ENCODE measurements at regions not wholly inside any gene's neighbourhood (a gene's known extent, or its start where the extent isn't known, plus 50 kb on each side); places are given as distances from the start of the nearest gene placed in this dataset.

DNA sequence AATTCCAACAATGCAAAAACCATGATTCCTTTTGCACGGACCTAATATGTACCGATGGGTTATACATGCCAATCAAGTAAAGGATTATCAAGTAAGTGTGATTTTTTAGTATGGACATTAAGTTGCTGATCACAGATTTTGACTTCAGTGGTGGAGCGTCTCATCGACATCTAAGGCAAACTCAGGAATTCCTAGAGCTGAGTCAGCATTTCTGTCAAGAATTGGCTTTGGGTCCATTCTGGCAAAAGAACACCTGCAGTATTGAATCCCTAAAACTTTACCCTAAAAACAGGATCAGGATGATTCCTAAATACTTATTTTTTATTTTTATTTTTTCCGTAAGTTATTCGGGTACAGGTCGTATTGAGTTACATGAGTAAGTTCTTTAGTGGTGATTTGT, 83.6 kb downstream of the HPGD start:
- DNase-seq (ENCODE audit: extremely low spot score, insufficient read length, low read depth): no peak
- no peak for FAIRE-seq

DNA sequence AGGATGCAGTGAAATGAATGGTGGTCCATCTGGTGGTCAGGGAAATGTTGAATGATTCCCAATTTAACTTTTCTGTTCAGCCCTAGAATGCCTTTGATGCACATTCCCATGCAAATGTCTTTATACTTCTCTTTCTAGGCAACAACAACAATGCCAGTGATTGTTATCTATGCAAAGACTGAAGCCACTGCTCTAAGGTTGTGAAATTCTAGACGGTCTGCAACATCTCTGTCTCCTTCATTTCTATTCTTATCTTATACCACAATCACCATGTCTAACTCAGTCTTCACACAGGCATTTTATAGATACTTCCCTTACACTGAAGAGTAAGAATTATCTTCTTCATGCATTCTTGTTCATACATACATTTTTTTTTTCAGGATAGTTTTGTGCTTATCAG, 84.5 kb downstream of the HPGD start:
- DNase-seq (ENCODE audit: extremely low spot score, insufficient read length, low read depth) (no peak), FAIRE-seq (no peak)

DNA sequence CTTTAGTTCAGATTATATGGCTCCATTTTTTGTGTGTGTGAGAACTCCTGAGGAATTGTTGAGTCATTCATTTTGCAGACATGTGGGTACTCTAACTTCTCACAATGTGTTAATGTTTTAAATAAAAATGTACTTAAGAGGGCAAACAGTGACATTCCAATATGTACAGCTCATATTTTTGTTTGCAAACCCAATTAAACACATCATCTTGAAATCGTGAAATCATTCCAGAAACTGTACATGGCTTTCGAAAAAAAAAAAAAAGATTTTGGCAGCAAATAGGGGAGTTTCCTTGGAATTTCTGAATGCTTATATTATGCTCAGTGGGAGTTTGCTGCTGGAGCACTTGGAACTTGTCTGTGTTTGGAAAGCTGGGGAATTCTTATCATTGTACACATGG, 85.0 kb downstream of the HPGD start:
- FAIRE-seq (no peak), DNase-seq (ENCODE audit: extremely low spot score, insufficient read length, low read depth) (no peak)

DNA sequence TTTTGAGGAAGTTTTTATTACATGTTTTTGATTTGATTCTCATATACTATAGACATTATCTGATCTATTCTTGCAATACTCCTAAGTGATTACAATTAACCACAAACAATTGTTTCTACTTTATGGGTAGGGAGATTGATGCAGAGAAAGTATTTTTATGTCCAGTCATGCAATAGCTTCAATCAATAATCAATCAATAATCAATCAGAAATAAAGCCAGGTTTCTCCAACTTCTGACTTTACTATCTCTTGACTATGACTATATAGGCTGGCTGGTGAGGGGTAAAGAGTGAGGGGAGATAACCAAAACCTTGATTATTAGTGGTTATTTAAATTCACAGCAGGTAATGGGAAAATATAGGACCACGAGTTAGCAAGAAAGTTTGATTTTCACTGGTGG, 85.9 kb downstream of the HPGD start:
- FAIRE-seq (no peak), DNase-seq (ENCODE audit: extremely low spot score, insufficient read length, low read depth) (no peak)

DNA sequence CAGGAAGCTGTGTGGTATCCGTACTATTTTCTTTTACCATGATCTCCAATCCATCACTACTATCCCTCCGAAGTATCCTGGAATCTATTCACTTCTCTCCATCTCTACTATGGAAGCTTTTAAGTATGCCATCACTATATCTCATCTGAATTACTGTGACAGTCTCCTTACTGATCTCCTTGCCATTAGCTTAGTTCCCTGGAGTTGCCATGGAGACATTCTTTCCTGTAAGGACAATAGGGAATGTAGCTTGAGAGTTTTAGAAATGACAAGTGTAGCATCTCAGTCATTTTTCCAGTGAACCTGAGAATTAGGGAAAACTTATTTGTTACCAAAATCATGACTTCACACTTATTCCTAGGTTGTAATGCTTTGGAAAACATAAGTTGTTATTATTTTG, 86.3 kb downstream of the HPGD start:
- no peak for DNase-seq (ENCODE audit: extremely low spot score, insufficient read length, low read depth)
- no peak for FAIRE-seq

DNA sequence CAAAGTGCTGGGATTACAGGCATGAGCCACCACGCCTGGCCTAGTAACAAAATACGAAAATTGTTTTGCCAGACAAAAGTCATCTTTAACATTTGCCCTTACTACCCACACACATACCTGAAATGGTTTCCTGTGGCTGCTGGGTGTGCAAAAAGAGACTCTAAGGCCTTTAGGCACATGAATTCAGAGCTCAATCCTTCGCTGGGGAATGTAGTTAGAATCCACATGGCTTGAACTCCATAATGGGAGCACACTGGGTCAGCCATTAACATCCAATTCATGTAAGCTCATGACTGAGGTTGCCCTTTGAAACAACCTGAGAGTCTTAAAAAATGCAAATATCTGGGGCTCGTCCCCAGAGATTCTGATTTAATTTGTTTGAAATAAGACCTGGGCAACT, 87.8 kb downstream of the HPGD start:
- FAIRE-seq (no peak), DNase-seq (ENCODE audit: extremely low spot score, insufficient read length, low read depth) (no peak)

DNA sequence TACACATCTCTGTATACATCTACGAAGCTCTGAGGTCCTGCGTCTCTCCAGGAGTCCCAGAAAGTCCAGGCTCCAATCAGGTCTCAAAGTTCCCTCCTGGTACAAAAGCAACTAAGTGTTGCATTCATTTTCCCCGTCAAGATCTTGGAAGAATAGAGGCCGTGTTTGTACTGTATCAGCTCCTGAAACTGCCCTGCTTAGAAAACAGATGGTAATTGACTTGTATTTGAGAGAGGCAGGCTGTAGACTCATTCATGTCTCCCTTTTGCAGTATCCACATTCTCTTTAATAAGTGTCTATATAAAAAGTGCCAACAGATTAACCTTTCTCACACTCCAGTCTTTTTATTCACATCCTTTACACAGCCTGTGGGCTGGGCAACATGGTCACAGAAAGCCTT, 91.7 kb downstream of the HPGD start:
- DNase-seq (ENCODE audit: extremely low spot score, insufficient read length, low read depth) (no peak), FAIRE-seq (no peak)

DNA sequence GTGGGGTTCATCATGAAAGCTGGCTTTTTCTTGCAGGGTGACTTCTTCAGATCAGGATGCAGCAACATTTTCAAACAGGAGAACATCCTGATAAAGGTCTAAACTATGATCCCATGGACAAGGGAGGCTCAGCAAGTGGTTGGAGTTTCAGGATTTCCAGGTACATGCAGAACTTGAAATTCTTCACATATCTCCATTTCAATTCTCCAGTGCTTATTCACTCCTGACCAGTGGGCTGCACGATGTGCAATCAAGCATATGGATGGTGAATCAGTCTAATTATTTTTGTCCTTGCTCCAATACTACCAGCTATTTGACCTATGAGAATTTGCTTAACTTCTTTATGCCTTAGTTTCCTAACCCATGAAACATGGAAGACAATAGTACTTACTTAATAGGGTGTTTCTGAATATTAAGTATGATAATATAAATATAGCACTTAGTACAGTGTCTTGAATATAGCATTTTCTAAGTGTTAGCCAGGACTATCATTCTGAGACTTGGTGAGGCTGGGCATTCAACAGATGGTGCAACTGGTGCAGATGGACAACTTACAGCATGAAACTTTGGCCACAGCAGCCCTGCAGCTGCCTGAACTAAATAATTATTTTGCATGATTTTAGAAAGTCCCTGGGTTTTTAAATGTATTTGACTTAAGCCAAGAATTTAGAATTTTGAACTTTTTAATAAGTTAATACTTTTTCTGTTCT, 92.4 kb downstream of the HPGD start:
- DNase-seq (ENCODE audit: extremely low spot score, insufficient read length, low read depth) (no peak), FAIRE-seq (no peak)

DNA sequence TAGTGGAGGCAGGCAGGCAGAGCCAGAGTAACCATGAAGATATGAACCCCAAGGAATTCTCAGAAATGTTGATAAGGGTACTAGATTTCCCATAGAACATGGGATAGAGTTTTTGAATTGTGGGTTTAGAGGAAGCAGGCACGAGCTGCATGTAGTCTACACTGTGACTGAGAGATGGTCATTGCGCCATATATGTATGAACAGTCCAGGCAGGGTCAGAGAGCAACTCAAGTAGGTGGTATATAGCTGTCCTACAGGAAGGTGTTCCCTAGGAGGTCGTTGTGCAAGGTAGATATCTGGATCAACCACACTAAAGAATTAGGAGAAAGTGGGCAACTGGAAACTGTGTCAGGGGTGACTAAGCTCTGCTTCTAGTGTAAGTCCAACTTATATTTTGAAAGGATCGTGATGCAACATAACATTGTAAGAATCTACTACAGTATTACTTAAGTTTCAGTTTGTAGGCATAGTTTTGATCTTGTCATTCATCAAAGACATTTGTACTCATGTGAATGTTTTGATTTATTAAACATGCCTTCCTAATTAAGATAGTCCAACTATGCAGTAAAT, 94.6 kb downstream of the HPGD start:
- FAIRE-seq: no peak

DNA sequence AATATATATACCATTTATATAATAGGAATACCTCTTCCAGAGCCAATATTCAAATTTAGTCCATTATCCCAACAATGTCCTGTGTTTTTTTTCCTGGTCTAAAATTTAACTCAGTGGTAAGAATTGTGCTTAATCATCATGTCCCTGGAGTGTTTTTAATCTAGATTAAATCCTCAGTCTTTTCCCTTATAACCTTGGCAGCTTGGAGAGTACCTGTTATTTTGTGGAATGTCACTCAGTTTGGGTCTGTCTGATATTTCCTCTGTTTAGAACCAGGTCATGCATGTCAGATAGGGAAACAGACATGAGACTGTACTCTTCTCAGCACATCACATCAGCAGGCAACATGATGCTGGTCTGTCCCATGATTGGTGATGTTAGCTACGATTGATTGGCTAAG, 96.6 kb downstream of the HPGD start:
- FAIRE-seq: no peak

More for the DNA sequence above, 94.6 kb downstream of the HPGD start:
- no peak for DNase-seq (ENCODE audit: extremely low spot score, insufficient read length, low read depth)

DNA sequence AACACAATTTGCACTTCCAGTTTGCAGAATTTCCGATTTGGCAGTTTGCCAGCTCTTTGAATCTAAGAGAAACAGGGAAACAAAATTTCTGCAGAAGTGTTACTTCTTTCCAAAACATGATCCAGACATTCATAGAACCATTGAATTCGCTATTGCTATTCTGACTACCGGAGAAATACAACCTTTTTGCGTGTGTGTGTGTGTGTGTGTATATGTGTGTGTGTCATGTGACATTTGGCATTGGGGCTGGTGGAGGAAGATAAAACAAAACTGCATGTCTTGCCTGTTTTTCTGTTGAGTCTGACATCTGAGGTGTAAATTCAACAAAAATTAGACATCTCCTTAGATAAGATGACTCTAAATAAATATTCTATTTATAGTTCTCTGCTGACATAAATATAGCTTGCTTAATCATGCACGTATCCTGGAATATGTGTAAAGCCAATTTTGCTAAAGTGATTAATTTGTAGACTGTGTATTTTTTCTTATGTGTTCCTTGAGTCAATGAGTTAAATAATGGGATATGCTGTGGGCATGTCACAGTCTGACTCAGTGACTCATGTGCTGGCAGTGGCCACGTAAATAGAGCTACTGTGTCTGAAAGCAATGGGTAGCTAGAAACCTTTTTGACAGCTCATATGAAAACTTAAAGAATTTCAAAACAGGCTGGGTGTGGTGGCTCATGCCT, 98.9 kb downstream of the HPGD start:
- DNase-seq (ENCODE audit: extremely low spot score, insufficient read length, low read depth) (no peak), FAIRE-seq (no peak)

More for the DNA sequence above, 96.6 kb downstream of the HPGD start:
- DNase-seq (ENCODE audit: extremely low spot score, insufficient read length, low read depth): no peak

DNA sequence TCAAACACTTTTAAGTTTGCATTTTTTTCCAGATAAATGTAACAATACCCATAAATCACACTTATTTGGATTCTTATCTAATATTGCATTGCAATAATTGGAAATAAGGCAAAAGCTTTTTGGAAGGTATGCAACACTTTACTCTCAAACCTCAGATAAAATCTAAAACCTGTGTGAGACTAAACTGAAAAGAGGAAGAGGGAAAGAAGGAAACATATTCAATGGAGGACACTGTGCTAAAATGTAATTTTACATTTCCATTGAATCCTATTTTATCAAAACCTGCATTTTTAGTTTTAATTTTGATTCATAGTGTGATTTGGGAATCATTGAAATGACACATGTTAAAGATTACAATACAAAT, 99.4 kb downstream of the HPGD start:
- DNase-seq (ENCODE audit: extremely low spot score, insufficient read length, low read depth): no peak
- FAIRE-seq: peak; percentile 33

DNA sequence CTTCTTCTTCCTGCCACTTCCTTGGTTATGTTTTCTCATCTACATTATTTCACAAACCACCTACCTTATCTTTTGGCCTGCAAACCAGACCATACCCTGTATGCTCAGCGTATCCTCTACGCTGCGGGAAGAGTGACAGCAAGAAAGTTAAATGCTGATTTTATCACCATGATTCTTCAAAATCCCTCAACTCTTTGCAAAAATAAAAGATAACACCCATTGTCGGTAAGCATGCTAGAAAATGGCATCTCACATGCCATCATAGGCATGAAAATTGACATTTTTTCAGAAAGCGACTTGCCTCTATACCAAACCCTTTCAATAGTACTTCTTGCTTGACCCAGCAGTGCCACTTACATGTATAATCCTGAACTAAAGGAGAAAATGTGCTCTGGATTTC, 102.0 kb downstream of the HPGD start:
- no peak for DNase-seq (ENCODE audit: extremely low spot score, insufficient read length, low read depth)
- no peak for FAIRE-seq

DNA sequence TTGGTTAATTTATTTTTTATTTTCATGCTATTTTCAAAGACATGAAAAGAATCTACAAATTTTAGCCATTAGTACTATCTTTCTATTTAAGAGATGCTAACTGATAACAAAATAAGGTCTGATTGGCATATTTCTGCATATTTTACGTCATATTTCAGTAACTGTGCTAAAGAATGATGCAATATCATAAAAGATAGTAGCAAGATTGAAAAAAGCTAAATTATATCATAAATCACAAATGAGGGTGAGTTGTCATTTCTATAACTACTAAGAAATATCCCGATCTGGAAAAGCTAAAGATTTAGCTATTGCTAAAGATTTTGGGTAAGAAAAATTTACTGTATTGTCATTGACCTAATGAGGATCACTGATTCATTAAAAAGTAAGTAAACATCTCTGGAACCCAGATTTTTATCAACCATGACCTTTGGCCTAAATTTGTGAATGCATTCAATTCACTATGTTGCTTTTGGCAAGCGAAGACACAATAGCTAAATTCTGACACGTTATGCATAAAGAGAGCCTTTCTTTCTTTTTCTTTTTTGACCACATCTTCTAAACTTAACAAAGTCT, 103.6 kb downstream of the HPGD start:
- DNase-seq (ENCODE audit: extremely low spot score, insufficient read length, low read depth) (no peak), FAIRE-seq (no peak)

DNA sequence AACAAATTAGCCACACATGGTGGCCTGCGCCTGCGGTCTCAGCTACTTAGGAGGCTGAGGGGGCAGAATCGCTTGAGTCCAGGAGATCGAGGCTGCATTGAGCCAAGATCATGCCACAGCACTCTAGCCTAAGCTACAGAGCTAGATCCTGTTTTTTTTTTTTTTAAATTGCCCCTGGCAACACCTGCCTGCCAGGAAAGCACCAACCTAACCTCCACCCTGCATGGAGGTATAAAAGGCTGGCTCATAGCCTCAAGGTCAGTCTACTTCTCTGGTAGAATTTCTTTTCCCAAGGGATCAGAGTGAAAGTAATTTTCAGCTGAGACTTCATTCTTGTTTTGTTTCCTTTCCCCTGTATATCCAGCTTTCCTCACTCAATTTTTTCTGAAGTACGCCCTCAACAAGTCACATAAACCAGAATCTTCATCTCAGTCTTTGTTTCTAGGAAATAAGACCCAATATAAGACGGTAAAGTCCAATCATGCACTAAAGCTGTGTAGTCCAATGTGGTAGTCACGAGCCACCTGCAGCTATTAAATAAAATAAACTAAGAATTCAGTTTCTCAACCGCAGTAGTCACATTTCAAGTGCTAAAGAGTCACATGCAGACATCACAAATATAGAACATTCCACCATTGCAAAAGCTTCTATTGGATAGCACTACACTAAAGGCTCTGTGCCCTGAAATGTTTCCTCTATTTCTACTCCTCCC, 113.3 kb downstream of the HPGD start:
- FAIRE-seq (no peak), DNase-seq (ENCODE audit: extremely low spot score, insufficient read length, low read depth) (no peak)

DNA sequence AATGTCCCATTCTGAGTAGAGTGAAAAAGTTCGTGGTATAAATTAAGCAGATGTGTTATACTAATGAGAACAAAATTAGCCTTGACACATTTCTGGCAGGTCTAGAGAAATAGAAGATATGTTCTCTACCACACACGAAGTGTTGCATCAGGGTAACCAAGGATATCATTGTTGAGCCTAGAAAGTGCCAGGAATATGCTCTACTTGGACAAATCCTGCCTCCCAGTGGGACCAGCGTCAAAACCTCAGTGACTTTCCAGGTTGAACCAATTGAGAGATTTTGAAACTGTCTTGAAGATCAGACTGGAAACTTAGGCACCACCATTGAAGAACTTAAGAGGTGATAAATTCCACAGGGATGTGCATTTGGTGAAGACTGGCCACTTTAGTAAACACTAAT, 115.9 kb downstream of the HPGD start:
- DNase-seq (ENCODE audit: extremely low spot score, insufficient read length, low read depth) (no peak), FAIRE-seq (no peak)

DNA sequence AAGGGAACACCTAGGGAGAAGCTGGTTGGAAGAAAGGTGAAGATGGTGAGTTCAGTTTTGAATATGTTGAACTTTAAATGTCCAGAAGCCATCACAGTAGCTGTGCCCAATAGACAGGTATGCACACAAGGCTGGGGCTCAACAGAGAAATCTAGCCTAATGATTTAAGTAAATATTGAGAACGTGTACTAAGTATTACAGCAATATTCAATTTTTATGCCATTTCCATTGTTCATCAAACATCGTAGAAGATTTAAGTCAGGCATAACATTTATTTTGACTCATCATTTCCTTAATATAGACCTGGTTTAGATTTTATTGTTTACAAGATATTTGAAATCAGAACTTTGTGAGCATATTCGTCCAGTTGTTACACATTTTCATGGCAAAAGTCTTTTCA, 116.4 kb downstream of the HPGD start:
- DNase-seq (ENCODE audit: extremely low spot score, insufficient read length, low read depth) (no peak), FAIRE-seq (no peak)

DNA sequence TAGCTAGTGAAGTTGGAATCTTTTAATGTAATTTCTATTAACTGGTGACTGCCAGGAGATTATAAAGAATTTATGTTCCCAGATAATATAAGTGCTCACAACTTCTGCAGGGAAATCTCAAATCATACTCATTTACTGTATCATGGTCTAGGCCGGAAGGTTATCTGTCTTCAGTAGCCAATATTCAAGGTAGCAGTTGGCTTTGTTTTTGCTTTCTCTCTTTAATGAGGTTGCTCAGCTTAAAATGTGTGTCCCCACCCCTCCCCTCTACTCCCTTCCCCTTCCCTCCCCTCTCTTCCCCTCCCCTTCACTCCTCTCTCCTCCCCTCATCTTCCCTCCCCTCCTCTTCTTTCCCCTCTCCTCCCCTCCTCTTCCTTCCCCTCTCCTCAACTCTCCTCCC, 117.6 kb downstream of the HPGD start:
- FAIRE-seq (no peak), DNase-seq (ENCODE audit: extremely low spot score, insufficient read length, low read depth) (no peak)

DNA sequence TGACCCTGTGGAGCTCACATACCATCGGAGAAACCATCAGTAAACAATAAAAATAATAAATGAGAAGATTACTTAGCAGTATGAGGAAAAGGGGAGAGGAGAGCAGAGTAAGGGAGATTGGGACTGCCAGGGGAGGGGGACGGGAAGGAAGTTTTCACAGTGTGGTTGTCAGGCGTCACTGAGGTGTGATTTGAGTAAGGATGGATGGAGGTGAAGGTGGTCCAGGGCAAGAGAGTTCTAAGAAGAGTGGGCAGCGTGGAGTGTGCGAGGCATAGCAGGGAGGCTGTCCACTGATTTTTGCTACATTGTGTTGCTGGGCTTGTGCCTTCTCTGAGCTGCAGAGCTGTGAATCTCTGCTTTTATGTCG, 119.1 kb downstream of the HPGD start:
- FAIRE-seq (no peak), DNase-seq (ENCODE audit: extremely low spot score, insufficient read length, low read depth) (no peak)

DNA sequence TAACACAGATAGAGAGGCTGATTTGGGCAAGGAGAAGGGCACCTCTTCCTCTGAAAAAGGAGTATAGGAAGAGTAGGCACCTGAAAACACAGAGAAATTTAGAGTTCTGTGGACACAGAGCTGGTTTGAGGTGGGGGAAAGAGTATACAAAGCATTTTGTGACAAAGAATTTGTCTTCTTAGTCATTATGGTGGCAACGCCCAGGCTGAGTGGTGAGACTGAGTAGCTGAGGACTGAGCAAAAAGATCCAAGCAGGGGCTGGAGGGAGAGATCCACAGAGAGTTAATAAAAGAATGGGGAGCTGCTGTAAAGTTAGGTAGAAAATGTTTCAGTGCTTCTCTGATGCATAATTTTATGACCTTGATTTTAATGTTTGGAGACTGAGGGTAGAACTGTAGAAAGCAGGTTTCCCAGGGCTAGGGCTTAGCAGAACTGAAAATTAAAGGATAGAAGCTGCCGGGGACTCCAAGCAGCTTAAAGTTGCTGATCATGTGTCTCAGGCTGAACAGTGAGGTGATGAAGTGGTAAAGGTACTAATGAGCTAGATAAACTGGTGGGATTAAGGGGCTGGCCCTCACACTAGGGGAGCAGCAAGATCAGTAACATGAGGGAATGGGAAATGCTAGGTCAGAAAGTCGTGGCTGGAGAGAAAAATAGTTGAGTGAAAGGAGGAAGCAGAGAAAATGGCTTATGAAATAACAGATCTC, 118.9 kb downstream of the CEP44 start:
- FAIRE-seq: no peak
- no peak for DNase-seq (ENCODE audit: extremely low spot score, insufficient read length, low read depth)

Data from GM18507 (cell line).